Liver (tissue), 7 donors: ENCODE measurements at regions not wholly inside any gene's neighbourhood (a gene's known extent, or its start where the extent isn't known, plus 50 kb on each side); places are given as distances from the start of the nearest gene placed in this dataset.
"Not testable (repeated sequence)": the region's sequence is repeated elsewhere in the genome, so short reads cannot be mapped to it uniquely, and the experiment has no call there.

Source experiments
- DNase-seq: peaks from one replicate; pipeline ENCODE4 v3.0.0-alpha.2; 2017; ENCODE audit warnings: low spot score
- H3K27ac ChIP-seq, 2 donors: one replicate each; pipeline ENCODE4 v1.7.0; 2013; ENCODE audit warnings: inconsistent platforms in 2 of 2, low read length in 2 of 2, control low read depth in 1 of 2, low read depth in 1 of 2, mild to moderate bottlenecking in 1 of 2
- H3K27me3 ChIP-seq, 4 donors: one replicate each; pipeline versions ENCODE4 v1.6.1 to v1.7.0; 2013; ENCODE audit warnings: low read length in 3 of 4, inconsistent platforms in 1 of 4, mild to moderate bottlenecking in 1 of 4, moderate library complexity in 1 of 4; ENCODE audit not compliant: control insufficient read depth in 4 of 4, insufficient read depth in 4 of 4
- H3K36me3 ChIP-seq, 4 donors: one replicate each; pipeline versions ENCODE4 v1.6.1 to v1.7.0; 2013; ENCODE audit warnings: low read length in 3 of 4, mild to moderate bottlenecking in 3 of 4, low read depth in 1 of 4, moderate library complexity in 1 of 4; ENCODE audit not compliant: control insufficient read depth in 4 of 4, insufficient read depth in 3 of 4
- H3K4me1 ChIP-seq, 4 donors: one replicate each; pipeline versions ENCODE4 v1.6.1 to v1.7.0; 2013; ENCODE audit warnings: low read length in 3 of 4, mild to moderate bottlenecking in 3 of 4, moderate library complexity in 1 of 4; ENCODE audit not compliant: control insufficient read depth in 4 of 4, insufficient read depth in 4 of 4
- H3K4me3 ChIP-seq, 3 donors: one replicate each; pipeline versions ENCODE4 v1.6.1 to v1.7.0; 2013; ENCODE audit warnings: low read length in 3 of 3, control low read depth in 1 of 3, low read depth in 1 of 3, mild to moderate bottlenecking in 1 of 3
- H3K9ac ChIP-seq, 2 donors: one replicate each; pipeline ENCODE4 v1.7.0; 2013; ENCODE audit warnings: low read length in 2 of 2, mild to moderate bottlenecking in 2 of 2, moderate library complexity in 2 of 2, control low read depth in 1 of 2, low read depth in 1 of 2
- H3K9me3 ChIP-seq, 4 donors: one replicate each; pipeline versions ENCODE4 v1.6.1 to v1.7.0; 2013; ENCODE audit warnings: low read length in 3 of 4; ENCODE audit not compliant: control insufficient read depth in 4 of 4
- EGR1 ChIP-seq, 2 donors: IDR thresholded peaks; 2 replicates each; pipeline ENCODE4 v1.6.1; 2016 to 2018; ENCODE audit warnings: antibody characterized with exemption in 2 of 2, low read depth in 2 of 2
- FOXA1 ChIP-seq: IDR thresholded peaks from 2 replicates; pipeline ENCODE4 v1.6.1; 2016; ENCODE audit warnings: antibody characterized with exemption
- FOXA2 ChIP-seq: IDR thresholded peaks from 2 replicates; pipeline ENCODE4 v1.6.1; 2016; ENCODE audit warnings: antibody characterized with exemption
- GABPA ChIP-seq, 2 donors: IDR thresholded peaks in 1 of 2; conservative IDR thresholded peaks in 1 of 2; 2 replicates each; pipeline ENCODE4 v1.6.1; 2016; ENCODE audit warnings: antibody characterized with exemption in 2 of 2, mild to moderate bottlenecking in 1 of 2, moderate library complexity in 1 of 2
- HNF4A ChIP-seq, 2 donors: conservative IDR thresholded peaks; 2 replicates each; pipeline ENCODE4 v1.6.1; 2016; ENCODE audit warnings: antibody characterized with exemption in 2 of 2, mild to moderate bottlenecking in 2 of 2
- HNF4G ChIP-seq: IDR thresholded peaks from 2 replicates; pipeline ENCODE4 v1.6.1; 2016; ENCODE audit warnings: antibody characterized with exemption
- MAX ChIP-seq: IDR thresholded peaks from 2 replicates; pipeline ENCODE4 v1.6.1; 2016; ENCODE audit warnings: antibody characterized with exemption
- NR2F2 ChIP-seq: IDR thresholded peaks from 2 replicates; pipeline ENCODE4 v1.6.1; 2016; ENCODE audit warnings: antibody characterized with exemption
- RAD21 ChIP-seq, 2 donors: IDR thresholded peaks; 2 replicates each; pipeline ENCODE4 v1.6.1; 2016; ENCODE audit warnings: antibody characterized with exemption in 2 of 2, mild to moderate bottlenecking in 2 of 2
- REST ChIP-seq: IDR thresholded peaks from 2 replicates; pipeline ENCODE4 v1.6.1; 2016; ENCODE audit warnings: antibody characterized with exemption, mild to moderate bottlenecking
- RXRA ChIP-seq, 2 donors: IDR thresholded peaks; 2 replicates each; pipeline ENCODE4 v1.6.1; 2017 to 2018; ENCODE audit warnings: antibody characterized with exemption in 2 of 2, mild to moderate bottlenecking in 1 of 2
- SP1 ChIP-seq: IDR thresholded peaks from 2 replicates; pipeline ENCODE4 v1.6.1; 2018; ENCODE audit warnings: antibody characterized with exemption, mild to moderate bottlenecking
- ZBTB33 ChIP-seq: IDR thresholded peaks from 2 replicates; pipeline ENCODE4 v1.6.1; 2016; ENCODE audit warnings: antibody characterized with exemption
- WGBS: extraction: QIAGEN DNeasy Blood & Tissue Kit; methylation state at CpG from one replicate; pipeline ENCODE4 v1.1.7; 2013; 5-methylcytosine and 5-hydroxymethylcytosine counted together
- donor health status: healthy.
- donor health status: healthy.
- donor health status: healthy.
- donor health status: healthy.

GRCh38 chr16:79946252-79946651 is 345.7 kb upstream of the MAF start (continued):
- no peak for TF ChIP-seq ZBTB33

- Histone ChIP-seq H3K4me1 (no peaks in the 10 kb centered on the region), H3K4me3 (no peak overlapping the region), H3K27ac (no peak overlapping the region), H3K9ac (no peak overlapping the region), H3K9me3 (no peaks in the 10 kb centered on the region), H3K36me3 (no peaks in the 10 kb centered on the region), H3K27me3 (no peaks in the 10 kb centered on the region)
- WGBS = 78% methylated on average over 3 of the region's 3 CpGs
- DNase-seq = no peak
- no peak for TF ChIP-seq GABPA (IDR thresholded peaks at IDR 0.05 in 1 of 2, conservative IDR thresholded peaks at IDR 0.05 in 1 of 2)
- no peak for TF ChIP-seq HNF4A (conservative IDR thresholded peaks at IDR 0.05)
- no peak for TF ChIP-seq NR2F2
- TF ChIP-seq RXRA (IDR thresholded peaks at IDR 0.05) = no peak
- TF ChIP-seq ZBTB33 = no peak
- no peak for TF ChIP-seq REST
- no peak for TF ChIP-seq SP1
- no peak for TF ChIP-seq HNF4G
- TF ChIP-seq EGR1 (IDR thresholded peaks at IDR 0.05; ENCODE audit: low read depth in 2 of 2) = no peak
- TF ChIP-seq FOXA1 = no peak
- TF ChIP-seq FOXA2 = no peak
These were observed 343.2 kb upstream of the MAF start for GRCh38 chr16:79943736-79944135.

DNA sequence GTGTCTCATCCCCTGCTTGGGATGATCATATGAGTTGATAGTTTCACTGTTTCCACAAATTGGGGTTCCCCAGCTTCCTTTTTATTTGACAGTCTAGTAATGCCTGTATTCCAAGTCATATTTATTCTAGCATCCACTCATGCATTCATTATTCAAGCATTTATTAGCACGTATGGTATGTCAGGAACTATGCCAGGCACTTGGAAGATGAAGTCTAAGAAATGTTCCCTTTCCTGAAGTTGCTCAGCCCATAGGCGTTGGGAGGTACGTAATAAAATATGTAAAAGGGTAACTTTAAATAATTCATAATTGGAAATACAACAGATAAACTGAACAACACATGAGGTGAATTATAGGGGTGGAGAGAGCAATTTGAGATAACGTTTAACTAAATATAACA is 338.0 kb upstream of the MAF start:
- no peaks in the 10 kb centered on the region for H3K36me3 ChIP-seq
- 85% methylated on average over 4 of the region's 4 CpGs for WGBS
- no peak overlapping the region for H3K4me3 ChIP-seq
- TF ChIP-seq HNF4A (conservative IDR thresholded peaks at IDR 0.05) (no peak), RAD21 (IDR thresholded peaks at IDR 0.05) (no peak), NR2F2 (no peak), REST (no peak), MAX (no peak)
- no peak for DNase-seq
- no peaks in the 10 kb centered on the region for H3K9me3 ChIP-seq
- no peaks in the 10 kb centered on the region for H3K27me3 ChIP-seq
- no peak overlapping the region for H3K27ac ChIP-seq
- no peaks in the 10 kb centered on the region for H3K4me1 ChIP-seq
- no peak overlapping the region for H3K9ac ChIP-seq

DNA sequence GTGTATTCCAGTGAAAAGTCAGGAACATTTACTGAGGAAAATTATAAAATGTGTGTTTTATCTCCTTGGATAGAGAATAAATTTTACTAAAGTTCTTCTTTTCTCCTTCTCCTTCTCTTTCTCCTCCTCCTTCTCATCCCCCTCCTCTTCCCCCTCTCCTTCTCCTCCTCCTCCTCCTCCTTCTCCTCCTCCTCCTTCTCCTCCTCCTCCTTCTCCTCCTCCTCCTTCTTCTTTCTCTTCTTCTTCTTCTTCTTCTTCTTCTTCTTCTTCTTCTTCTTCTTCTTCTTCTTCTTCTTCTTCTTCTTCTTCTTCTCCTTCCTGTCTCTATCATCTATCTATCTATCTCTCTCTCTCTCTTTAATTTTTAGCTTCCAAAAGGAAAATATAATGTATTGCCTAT is 337.1 kb upstream of the MAF start:
- H3K4me1 ChIP-seq, H3K9ac ChIP-seq, H3K27ac ChIP-seq, H3K36me3 ChIP-seq, DNase-seq, H3K9me3 ChIP-seq, H3K27me3 ChIP-seq, H3K4me3 ChIP-seq: not testable (repeated sequence)
